A549 (cell line): ENCODE measurements at regions not wholly inside any gene's neighbourhood (a gene's known extent, or its start where the extent isn't known, plus 50 kb on each side); places are given as distances from the start of the nearest gene placed in this dataset.

Source experiments
- ATAC-seq, 2 experiments: fragments of 200-7000 bp in 1 of 2; fragments of >200 bp in 1 of 2; cut with Nextera tagmentation in 1 of 2; cut with Tn5 transposase in 1 of 2; 3 replicates each; pipeline versions ENCODE4 v1.8.0 to v1.9.1; 2018 to 2020; ENCODE audit warnings: mild to moderate bottlenecking in 1 of 2, moderate library complexity in 1 of 2
- CTCF ChIA-PET: fragments of 300-600 bp; sonication (Branson Sonifier 250); formaldehyde crosslinking; extraction: SDS; loops from one replicate; lab custom pipeline; 2021; ENCODE audit warnings: antibody characterized with exemption, inconsistent platforms; lab: Yijun Ruan, JAX
- POLR2A ChIA-PET: fragments of 350-600 bp; formaldehyde crosslinking; extraction: SDS; loops from one replicate; lab custom pipeline; 2021; ENCODE audit warnings: antibody characterized with exemption, inconsistent platforms; lab: Yijun Ruan, JAX
- DNase-seq, 2 experiments: peaks; one replicate each; pipeline versions ENCODE4 v3.0.0 to v3.0.0-alpha.2; 2011 to 2016; ENCODE audit warnings: low read depth in 1 of 2, low spot score in 1 of 2
- FAIRE-seq: peaks from 2 replicates; lab custom pipeline; 2011; peaks lifted over from hg19 to GRCh38; lab: Jason Lieb, UNC
- H3K27ac ChIP-seq, 2 experiments: fragments of >200 bp; sonication (Bioruptor Twin); formaldehyde crosslinking; 3 replicates each; pipeline ENCODE4 v1.5.1; 2016 to 2017
- H3K4me1 ChIP-seq: fragments of >200 bp; sonication (Bioruptor Twin); formaldehyde crosslinking; 3 replicates; pipeline ENCODE4 v1.6.1; 2016
- H3K4me2 ChIP-seq: fragments of >200 bp; sonication (Bioruptor Twin); formaldehyde crosslinking; 3 replicates; pipeline ENCODE4 v1.6.1; 2016
- H3K4me3 ChIP-seq: fragments of >200 bp; sonication (Bioruptor Twin); formaldehyde crosslinking; 3 replicates; pipeline ENCODE4 v1.5.1; 2016
- H3K9me3 ChIP-seq: fragments of >200 bp; sonication (Bioruptor Twin); formaldehyde crosslinking; 3 replicates; pipeline ENCODE4 v1.6.1; 2016
- BHLHE40 ChIP-seq: IDR thresholded peaks from 2 replicates; pipeline ENCODE4 v1.6.1; 2012; ENCODE audit warnings: low read depth, low read length, inconsistent platforms
- CBX2 ChIP-seq: fragments of 200-600 bp; sonication (generic); IDR thresholded peaks from 2 replicates; pipeline ENCODE4 v1.6.1; 2016; ENCODE audit warnings: low read depth, mild to moderate bottlenecking, borderline replicate concordance
- CEBPB ChIP-seq, 2 experiments: fragments of >200 bp in 1 of 2; sonication (Bioruptor Twin) in 1 of 2; formaldehyde crosslinking in 1 of 2; IDR thresholded peaks; 2 replicates each; pipeline ENCODE4 v1.6.1; 2012 to 2016
- CTCF ChIP-seq: fragments of >200 bp; sonication (Bioruptor Twin); formaldehyde crosslinking; IDR thresholded peaks from 3 replicates; pipeline ENCODE4 v1.5.1; 2016
- ESRRA ChIP-seq: fragments of 150-350 bp; IDR thresholded peaks from 2 replicates; pipeline ENCODE4 v1.6.1; 2014; ENCODE audit warnings: mild to moderate bottlenecking, low read length, borderline replicate concordance
- FOSB ChIP-seq: fragments of 250-450 bp; sonication (Bioruptor Pico); IDR thresholded peaks from 2 replicates; pipeline ENCODE4 v1.5.0; 2020; ENCODE audit warnings: mild to moderate bottlenecking, moderate library complexity
- GATA3 ChIP-seq: IDR thresholded peaks from 2 replicates; pipeline ENCODE4 v1.6.1; 2012; ENCODE audit warnings: borderline replicate concordance
- HEYL ChIP-seq: fragments of 250-450 bp; sonication (Bioruptor Pico); IDR thresholded peaks from 2 replicates; pipeline ENCODE4 v1.8.0; 2021; ENCODE audit warnings: mild to moderate bottlenecking, moderate library complexity
- HMGXB4 ChIP-seq: fragments of 250-450 bp; sonication (Bioruptor Pico); IDR thresholded peaks from 2 replicates; pipeline ENCODE4 v1.5.0; 2021; ENCODE audit warnings: mild to moderate bottlenecking, moderate library complexity, borderline replicate concordance
- HOXA7 ChIP-seq: fragments of 250-450 bp; sonication (Bioruptor Pico); IDR thresholded peaks from 2 replicates; pipeline ENCODE4 v1.5.0; 2020; ENCODE audit warnings: mild to moderate bottlenecking, moderate library complexity
- JUN ChIP-seq, 2 experiments: fragments of >200 bp; sonication (Bioruptor Twin); formaldehyde crosslinking; IDR thresholded peaks; 2 replicates in 1 of 2; 3 replicates in 1 of 2; pipeline ENCODE4 v1.6.1; 2016 to 2017
- MAFK ChIP-seq: fragments of 450-650 bp; IDR thresholded peaks from 2 replicates; pipeline ENCODE4 v1.6.1; 2014; ENCODE audit not compliant: partially characterized antibody
- MYC ChIP-seq: IDR thresholded peaks from 2 replicates; pipeline ENCODE4 v1.6.1; 2012; ENCODE audit warnings: mild to moderate bottlenecking, inconsistent platforms, low read length, improper control_type of control experiment, borderline replicate concordance
- PBX3 ChIP-seq: IDR thresholded peaks from 2 replicates; pipeline ENCODE4 v1.6.1; 2012
- PHF8 ChIP-seq: fragments of 200-600 bp; sonication (generic); IDR thresholded peaks from 2 replicates; pipeline ENCODE4 v1.6.1; 2016; ENCODE audit warnings: low read depth, mild to moderate bottlenecking, antibody characterized with exemption, moderate library complexity, borderline replicate concordance
- POLR2A ChIP-seq: IDR thresholded peaks from 2 replicates; pipeline ENCODE4 v1.6.1; 2012; ENCODE audit warnings: mild to moderate bottlenecking, low read length
- POLR2AphosphoS2 ChIP-seq: conservative IDR thresholded peaks from 2 replicates; pipeline ENCODE4 v1.6.1; 2012; ENCODE audit warnings: low read length, improper control_type of control experiment, inconsistent platforms
- RAD21 ChIP-seq, 2 experiments: fragments of >200 bp in 1 of 2; sonication (Bioruptor Twin) in 1 of 2; formaldehyde crosslinking in 1 of 2; IDR thresholded peaks in 1 of 2; conservative IDR thresholded peaks in 1 of 2; 2 replicates in 1 of 2; 3 replicates in 1 of 2; pipeline ENCODE4 v1.6.1; 2012 to 2018; ENCODE audit warnings: inconsistent platforms in 1 of 2
- TFCP2L1 ChIP-seq: fragments of 250-450 bp; sonication (Bioruptor Pico); IDR thresholded peaks from 2 replicates; pipeline ENCODE4 v1.5.0; 2021; ENCODE audit warnings: mild to moderate bottlenecking
- USF2 ChIP-seq: fragments of 450-650 bp; IDR thresholded peaks from 2 replicates; pipeline ENCODE4 v1.6.1; 2014; ENCODE audit warnings: antibody characterized with exemption
- ZC3H11A ChIP-seq: fragments of 450-650 bp; IDR thresholded peaks from 2 replicates; pipeline ENCODE4 v1.6.1; 2014; ENCODE audit warnings: antibody characterized with exemption, mild to moderate bottlenecking
- WGBS: methylation state at CpG from one replicate; pipeline ENCODE4 v1.1.6; 2017; ENCODE audit errors: missing lambda C conversion rate; 5-methylcytosine and 5-hydroxymethylcytosine counted together

- FAIRE-seq = no peak
- no peak for TF ChIP-seq HOXA7 (CRISPR knock-in tag)
- no peak for TF ChIP-seq FOSB (CRISPR knock-in tag)
- DNase-seq = no peak
- Histone ChIP-seq H3K27ac (no peak overlapping the region), H3K9me3 (no peaks in the 10 kb centered on the region; the same call in 2 of the 3 replicates), H3K4me3 (no peak overlapping the region), H3K4me2 (no peak overlapping the region), H3K4me1 (no peaks in the 10 kb centered on the region)
- CTCF ChIA-PET = interaction anchor here (1.4 kb wide), 1 partner anchor 73 kb away, joined by 4 read pairs; no protein-coding TSS in a partner anchor
- no peak for ATAC-seq
- 66% methylated on average over 24 of the region's 32 CpGs for WGBS
- POLR2A ChIA-PET = no interaction called here
Observed at GRCh38 chr5:176733406-176734262, 76.7 kb upstream of the UNC5A start.

GRCh38 chr5:176734756-176735342 lies 75.5 kb upstream of the UNC5A start:
- Histone ChIP-seq H3K9me3 (no peaks in the 10 kb centered on the region; the same call in 2 of the 3 replicates), H3K27ac (no peak overlapping the region), H3K4me2 (no peak overlapping the region), H3K4me3 (no peak overlapping the region), H3K4me1 (no peaks in the 10 kb centered on the region)
- no peak for FAIRE-seq
- ChIA-PET CTCF (interaction anchor here (1.0 to 1.4 kb wide), 3 partner anchors 27 to 140 kb away, joined by 3 to 4 read pairs (median 3); no protein-coding TSS in a partner anchor), POLR2A (no interaction called here)
- DNase-seq = no peak
- 54% methylated on average over 12 of the region's 12 CpGs for WGBS
- TF ChIP-seq MYC (no peak), RAD21 (conservative IDR thresholded peaks at IDR 0.05 in 1 of 2, IDR thresholded peaks at IDR 0.05 in 1 of 2) (no peak), FOSB (CRISPR knock-in tag) (no peak), USF2 (no peak), HOXA7 (CRISPR knock-in tag) (no peak), POLR2AphosphoS2 (no peak), TFCP2L1 (no peak), PBX3 (no peak), CBX2 (no peak), GATA3 (no peak)
- no peak for ATAC-seq

- Histone ChIP-seq H3K4me2 (no peak overlapping the region), H3K27ac (no peak overlapping the region), H3K4me3 (no peak overlapping the region), H3K4me1 (no peaks in the 10 kb centered on the region), H3K9me3 (no peaks in the 10 kb centered on the region; the same call in 2 of the 3 replicates)
- DNase-seq (no peak), FAIRE-seq (no peak), ATAC-seq (no peak)
- ChIA-PET CTCF (interaction anchor here (0.6 to 1.4 kb wide), 6 partner anchors 9 to 139 kb away, joined by 3 to 4 read pairs (median 3); no protein-coding TSS in a partner anchor), POLR2A (no interaction called here)
- WGBS = 62% methylated on average over 13 of the region's 16 CpGs
- TF ChIP-seq CEBPB (IDR thresholded peaks at IDR 0.05) (no peak), MAFK (no peak), ESRRA (no peak), HEYL (CRISPR knock-in tag) (no peak), PBX3 (no peak), JUN (IDR thresholded peaks at IDR 0.05) (no peak), USF2 (no peak), HMGXB4 (CRISPR knock-in tag) (no peak), RAD21 (conservative IDR thresholded peaks at IDR 0.05 in 1 of 2, IDR thresholded peaks at IDR 0.05 in 1 of 2) (no peak), PHF8 (no peak), CTCF (no peak), POLR2A (no peak), ZC3H11A (no peak), BHLHE40 (no peak)
Observed at GRCh38 chr5:176735383-176736265, 74.7 kb upstream of the UNC5A start.
